Activated CD4-positive, alpha-beta T cell treated with anti-CD3 and anti-CD28 coated beads, Interleukin-10, Interleukin-2, amounts not matched to agents 100 ng/mL and 50 ng/mL, durations not matched to agents 16 hours and 8 hours (primary cell): ENCODE measurements at regions not wholly inside any gene's neighbourhood (a gene's known extent, or its start where the extent isn't known, plus 50 kb on each side); places are given as distances from the start of the nearest gene placed in this dataset.

Experiments used
- DNase-seq: peaks from one replicate; pipeline ENCODE4 v3.0.0-alpha.2; 2020

DNA sequence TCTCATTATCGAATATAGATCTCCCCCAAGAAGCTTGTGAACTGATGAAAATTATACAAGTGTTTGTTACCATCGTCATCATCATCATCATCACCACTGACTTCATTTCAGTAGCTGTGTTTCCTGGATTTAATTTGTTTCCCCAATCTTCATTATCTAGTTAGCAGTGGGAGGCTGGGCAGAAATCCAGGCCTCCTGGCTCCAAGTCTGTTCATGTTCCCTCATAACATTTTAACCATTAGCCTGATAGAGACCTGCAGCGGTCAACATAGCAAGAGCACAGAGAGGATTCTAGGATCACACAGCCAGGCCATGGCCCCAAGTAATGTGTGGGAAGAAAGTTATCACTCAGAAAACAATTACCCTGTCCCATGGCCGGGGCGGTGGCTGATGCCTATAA, 526.2 kb upstream of the CDH11 start:
- DNase-seq: no peak

GRCh38 chr16:65644821-65645220, 523.0 kb upstream of the CDH11 start:
- no peak for DNase-seq

GRCh38 chr16:65641762-65642289, 520.0 kb upstream of the CDH11 start:
- no peak for DNase-seq

DNA sequence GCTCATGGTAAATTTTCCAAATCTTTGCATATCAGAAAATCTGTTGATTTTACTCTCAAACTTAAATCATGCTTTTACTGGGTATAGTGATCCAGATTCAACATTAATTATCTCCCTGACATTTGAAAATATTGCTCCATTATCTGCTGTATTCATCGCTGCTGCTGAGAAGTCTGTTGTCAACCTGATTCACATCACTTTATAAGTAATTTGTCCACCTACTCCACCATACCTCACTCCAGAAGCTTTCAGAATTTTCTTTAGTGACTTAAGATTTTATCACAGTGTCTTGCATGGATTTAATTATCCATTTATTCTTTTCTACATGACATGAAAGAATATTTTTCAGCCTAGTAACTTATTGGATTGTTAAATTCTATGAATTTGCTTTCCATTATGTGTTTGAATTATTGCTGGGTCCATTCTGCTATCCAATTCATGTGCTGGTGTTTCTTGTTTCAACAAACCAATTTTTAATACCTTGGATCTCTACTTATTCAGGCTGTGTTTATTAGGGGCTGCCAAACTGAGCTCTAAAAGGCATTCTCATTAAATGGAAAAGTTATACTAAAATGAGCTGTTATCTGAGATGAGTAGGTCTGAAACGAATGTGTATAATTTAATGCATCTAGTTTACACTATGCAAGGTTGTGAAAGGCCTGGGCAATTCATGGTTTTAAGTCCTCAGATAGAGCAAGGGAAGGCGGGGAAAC, 519.3 kb upstream of the CDH11 start:
- no peak for DNase-seq

DNA sequence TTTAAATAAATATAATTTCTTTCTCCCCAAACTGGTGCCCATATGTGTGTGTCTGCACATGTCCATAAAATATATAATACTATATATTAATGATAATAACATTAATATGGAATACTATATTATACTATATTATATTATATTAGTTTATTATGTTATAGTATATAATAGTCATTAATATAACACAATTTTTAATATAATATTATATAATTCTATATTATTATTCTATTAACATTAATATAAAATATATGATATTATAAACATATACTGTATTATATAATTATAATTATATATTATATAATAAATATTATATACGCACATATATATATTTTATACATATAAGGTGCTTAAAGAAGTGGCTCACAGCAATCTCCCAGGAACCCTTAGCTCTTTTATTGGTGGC, 513.0 kb upstream of the CDH11 start:
- DNase-seq: no peak

DNA sequence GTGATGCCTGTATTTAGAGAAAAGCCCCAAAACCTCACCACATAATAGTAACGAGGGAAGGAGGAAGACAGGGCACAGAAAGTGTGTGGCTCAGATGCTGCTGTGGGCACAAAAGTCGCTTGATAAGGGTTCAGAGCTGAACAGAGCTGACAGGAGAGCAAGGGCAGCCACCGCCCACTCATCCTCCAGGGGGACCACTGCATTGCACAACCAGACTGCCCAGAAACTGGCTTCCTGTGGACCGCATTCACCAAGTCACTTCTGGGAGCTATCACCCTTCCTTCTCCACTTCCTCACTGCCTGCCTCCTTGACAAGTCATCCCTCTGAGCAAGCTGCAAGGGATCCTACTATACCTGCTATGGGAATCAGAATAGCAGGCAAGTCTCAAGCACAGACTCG, 512.4 kb upstream of the CDH11 start:
- no peak for DNase-seq

- DNase-seq: no peak
Observed at GRCh38 chr16:65624666-65625065, 502.8 kb upstream of the CDH11 start.

- DNase-seq: no peak
Observed at GRCh38 chr16:65624229-65624628, 502.4 kb upstream of the CDH11 start.

DNA sequence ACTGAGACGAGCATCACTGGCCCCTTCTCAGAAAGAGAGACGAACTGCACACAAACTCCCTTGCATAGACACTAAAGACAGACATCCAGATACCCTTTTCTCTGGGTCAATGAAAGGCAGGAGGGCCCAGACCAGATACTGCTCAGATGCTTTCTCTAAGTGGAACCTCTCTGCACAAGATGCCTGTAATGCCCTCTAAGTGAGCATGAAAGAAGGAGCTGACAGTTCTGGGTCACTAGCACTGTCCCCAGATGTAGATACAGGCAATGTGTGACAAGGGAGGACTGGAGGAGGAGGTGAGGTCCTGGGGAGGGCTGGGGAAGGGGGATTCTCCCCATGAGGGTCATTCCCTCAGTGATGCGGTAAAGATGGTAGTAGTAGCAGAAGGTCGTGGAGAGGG, 501.0 kb upstream of the CDH11 start:
- no peak for DNase-seq

DNA sequence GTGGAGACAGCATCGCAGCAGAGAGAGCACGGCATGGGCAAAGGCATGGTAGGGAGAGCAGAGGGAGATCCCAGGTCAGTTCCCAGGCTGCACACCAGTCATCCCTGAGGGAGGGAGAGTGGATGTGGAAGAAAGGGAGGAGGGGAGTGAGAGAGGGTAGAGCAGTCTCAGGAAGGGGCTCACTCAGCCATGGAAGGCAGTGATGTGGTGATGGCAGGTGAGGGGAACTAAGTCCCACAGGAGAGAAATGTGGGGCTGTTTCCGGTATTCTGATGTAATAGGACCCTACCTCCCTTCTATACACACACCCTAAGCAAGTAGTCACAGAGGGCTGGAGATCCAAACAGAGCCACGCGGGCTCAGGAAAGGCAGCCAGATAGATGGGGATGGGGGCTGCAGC, 500.3 kb upstream of the CDH11 start:
- no peak for DNase-seq

DNA sequence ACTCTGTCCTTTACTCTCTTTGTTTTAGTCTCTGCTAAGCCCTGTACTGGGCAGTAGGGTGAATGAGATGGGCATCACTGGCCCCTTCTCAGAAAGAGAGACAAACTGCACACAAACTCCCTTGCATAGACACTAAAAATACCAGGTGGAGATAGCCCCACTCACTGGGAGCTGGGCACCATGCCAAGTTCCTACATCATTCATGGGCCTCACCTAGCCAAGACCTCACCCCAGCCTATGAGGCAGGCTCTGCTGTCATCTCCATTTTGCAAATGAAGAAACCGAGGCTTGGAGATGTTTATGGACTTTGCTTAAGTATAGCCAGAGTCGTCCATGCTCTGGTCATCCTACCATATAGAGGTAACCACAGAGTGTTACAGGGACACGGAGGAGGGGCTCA, 499.8 kb upstream of the CDH11 start:
- DNase-seq: no peak

DNA sequence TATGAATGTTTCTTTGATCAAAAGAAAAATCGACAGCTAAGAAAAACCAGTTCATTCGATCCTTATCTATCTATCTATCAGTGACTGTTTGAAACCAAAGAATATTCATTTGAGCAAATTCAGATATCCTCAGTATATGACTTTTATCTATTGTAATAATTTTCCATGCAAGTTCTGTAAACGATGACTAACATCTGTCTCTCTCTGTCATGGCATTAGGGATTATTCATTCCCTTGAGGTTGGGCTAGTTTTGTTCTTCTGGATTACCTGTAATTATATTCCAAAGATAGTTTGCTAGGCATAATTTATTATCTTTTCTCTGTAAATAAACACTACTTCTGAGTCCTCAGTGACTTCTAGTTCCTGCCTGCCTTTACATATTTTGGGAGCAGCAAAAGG, 497.7 kb upstream of the CDH11 start:
- no peak for DNase-seq

DNA sequence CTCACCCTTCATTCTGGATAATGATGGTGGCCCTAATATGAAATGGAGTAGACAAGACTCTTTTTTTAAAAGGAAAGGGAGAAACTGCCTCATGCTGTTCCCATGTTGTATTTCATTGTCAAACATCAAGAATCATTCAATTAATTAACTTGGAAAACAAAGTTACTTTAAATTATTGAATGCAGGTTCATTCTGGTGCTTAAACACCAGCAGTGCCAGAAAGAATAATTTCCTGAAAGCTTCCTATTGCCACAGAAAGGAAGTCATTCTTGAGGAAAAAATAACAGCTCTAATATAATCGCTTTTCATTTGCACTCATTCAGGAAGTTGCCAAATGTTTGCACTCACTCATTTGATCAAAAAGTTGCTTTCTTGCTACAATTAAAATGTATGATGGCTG, 497.1 kb upstream of the CDH11 start:
- DNase-seq: no peak

DNA sequence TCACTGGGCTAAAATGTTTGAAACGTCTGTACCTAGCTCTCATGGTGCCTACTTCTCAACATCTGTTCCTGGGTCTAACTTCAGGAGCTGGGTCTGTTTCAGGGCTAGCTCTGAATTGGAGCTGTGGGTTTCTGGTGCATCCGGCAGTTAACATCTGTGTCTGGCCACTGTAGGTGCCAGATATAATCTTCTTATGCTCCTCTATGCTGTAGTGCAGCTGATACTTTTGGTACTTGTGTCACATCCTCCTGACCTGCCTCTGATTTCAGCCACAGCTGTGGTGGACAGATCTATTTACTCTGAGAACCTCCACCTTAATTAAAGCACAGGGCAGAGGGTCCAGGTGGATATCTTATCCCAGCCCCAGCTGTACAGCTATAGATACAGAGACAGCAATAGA, 496.5 kb upstream of the CDH11 start:
- DNase-seq: no peak

DNA sequence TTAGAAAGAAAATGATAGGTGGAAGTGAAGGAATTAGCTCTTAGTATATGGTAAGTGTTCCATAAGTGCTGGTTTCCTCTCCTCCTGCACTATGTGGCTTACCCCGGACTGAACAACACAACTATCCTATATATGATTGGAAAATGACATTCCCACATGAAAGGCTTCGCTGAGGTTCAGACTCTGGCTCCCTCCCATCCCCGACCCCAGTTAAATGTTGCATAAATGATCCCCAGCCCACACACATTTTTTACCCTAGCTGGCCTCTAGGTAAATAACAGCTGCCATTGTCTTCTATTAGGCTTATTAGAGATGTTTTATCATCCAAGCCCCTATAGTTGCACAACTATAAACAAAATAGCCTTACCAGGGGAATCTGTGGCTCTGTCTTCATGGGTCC, 495.6 kb upstream of the CDH11 start:
- DNase-seq: no peak

GRCh38 chr16:65608455-65608854, 486.6 kb upstream of the CDH11 start:
- DNase-seq: no peak

- DNase-seq: no peak
Observed at GRCh38 chr16:65604771-65605170, 482.9 kb upstream of the CDH11 start.

- DNase-seq: no peak
Observed at GRCh38 chr16:65601781-65602180, 479.9 kb upstream of the CDH11 start.

DNA sequence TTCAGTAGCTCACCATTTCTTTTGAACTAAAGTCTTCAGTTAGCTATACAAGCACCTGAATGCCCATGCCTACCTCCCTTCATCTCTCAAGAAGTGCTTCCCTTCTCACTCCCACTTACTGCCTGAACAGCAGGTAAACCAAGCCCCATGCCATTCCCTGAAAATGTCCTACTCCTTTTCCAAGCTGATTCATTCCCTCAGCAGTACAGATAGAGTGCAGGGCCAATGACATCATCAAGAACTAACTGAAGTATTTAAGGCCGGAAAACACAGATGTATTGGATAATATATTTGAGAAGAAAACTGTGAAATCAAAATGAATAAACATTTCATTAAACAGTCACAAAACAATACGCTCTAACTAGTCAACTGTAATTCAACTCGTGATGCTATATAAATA, 478.8 kb upstream of the CDH11 start:
- no peak for DNase-seq

- no peak for DNase-seq
Observed at GRCh38 chr16:65600046-65600445, 478.2 kb upstream of the CDH11 start.

DNA sequence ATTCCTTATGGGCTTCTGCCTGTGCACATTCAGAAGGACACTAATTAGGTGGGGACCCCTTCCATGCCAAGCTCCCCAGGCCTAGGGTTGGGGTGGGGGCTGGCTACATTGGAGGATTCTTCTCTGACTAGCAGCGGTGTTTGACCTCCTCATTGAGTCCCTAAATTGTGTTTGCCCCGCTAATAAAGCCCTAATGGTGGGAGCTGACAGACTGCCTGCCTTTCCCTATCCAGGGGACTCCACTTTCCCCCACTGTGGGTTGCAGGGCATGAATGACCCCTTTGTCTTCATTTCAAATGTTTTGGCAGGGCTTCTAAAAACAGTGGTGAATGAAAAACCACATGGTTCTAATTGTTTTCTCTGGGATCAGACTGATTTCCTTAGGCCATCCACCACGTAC, 476.8 kb upstream of the CDH11 start:
- no peak for DNase-seq

DNA sequence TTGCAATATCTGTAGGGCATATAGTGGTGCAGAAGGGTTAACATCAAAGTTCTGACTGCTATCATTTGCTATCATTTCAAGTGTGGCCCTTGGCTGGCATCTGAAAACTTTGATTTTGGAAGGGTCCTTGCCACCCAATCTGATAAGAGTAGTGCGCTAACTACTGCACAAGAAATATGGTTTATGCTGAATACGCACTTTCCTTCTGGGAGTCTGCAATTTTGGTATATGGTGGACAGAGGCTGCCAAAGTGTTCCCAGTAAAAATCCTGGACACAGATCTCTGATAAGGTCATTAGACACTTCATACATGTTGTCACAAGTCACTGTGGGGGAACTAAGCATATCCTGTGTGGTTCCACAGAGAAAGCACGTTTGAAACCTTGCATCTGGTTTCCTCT, 461.6 kb upstream of the CDH11 start:
- DNase-seq: no peak

GRCh38 chr16:65579050-65579449, 457.2 kb upstream of the CDH11 start:
- DNase-seq: no peak

GRCh38 chr16:65576631-65577030, 454.8 kb upstream of the CDH11 start:
- no peak for DNase-seq

DNA sequence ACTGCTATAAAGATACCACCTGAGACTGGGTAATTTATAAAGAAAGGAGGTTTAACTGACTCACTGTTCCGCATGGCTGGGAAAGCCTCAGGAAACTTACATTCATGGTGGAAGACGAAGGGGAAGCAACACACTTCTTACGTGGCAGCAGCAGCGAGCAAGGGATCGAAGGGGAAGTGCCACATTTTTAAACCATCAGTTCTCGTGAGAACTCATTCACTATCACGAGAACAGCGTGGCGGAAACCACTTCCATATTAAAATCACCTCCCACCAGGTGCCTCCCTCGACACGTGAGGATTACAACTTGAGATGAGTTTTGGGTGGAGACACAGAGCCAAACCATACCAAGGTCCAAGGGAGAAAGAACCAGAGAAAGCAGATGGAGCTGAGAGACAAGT, 454.3 kb upstream of the CDH11 start:
- no peak for DNase-seq
